GM23338 (cell line): ENCODE measurements at regions not wholly inside any gene's neighbourhood (a gene's known extent, or its start where the extent isn't known, plus 50 kb on each side); places are given as distances from the start of the nearest gene placed in this dataset.

Source experiments
- ATAC-seq: fragments of 200-7000 bp; cut with Tn5 transposase; 3 replicates; pipeline ENCODE4 v1.9.1; 2020
- DNase-seq: peaks from one replicate; pipeline ENCODE4 v3.0.0-alpha.2; 2015; ENCODE audit warnings: low spot score
- H2AFZ ChIP-seq: fragments of 200-600 bp; sonication (generic); 2 replicates; pipeline ENCODE4 v1.8.0; 2016; ENCODE audit warnings: antibody characterized with exemption, mild to moderate bottlenecking, moderate library complexity
- H3F3A ChIP-seq: fragments of 200-600 bp; sonication (generic); replicated peaks from 2 replicates; pipeline ENCODE4 v1.8.0; 2017; ENCODE audit warnings: antibody characterized with exemption, mixed run types, low read depth
- H3K27ac ChIP-seq: fragments of 200-600 bp; sonication (generic); 2 replicates; pipeline ENCODE4 v1.6.1; 2016; ENCODE audit warnings: low read depth
- H3K27me3 ChIP-seq: fragments of 200-600 bp; sonication (generic); 2 replicates; pipeline ENCODE4 v1.8.0; 2016; ENCODE audit warnings: mild to moderate bottlenecking, mixed run types, moderate library complexity; ENCODE audit not compliant: insufficient read depth
- H3K36me3 ChIP-seq: fragments of 200-600 bp; sonication (generic); 2 replicates; pipeline ENCODE4 v1.8.0; 2016; ENCODE audit warnings: mild to moderate bottlenecking; ENCODE audit not compliant: insufficient read depth
- H3K4me1 ChIP-seq: fragments of 200-600 bp; sonication (generic); 2 replicates; pipeline ENCODE4 v1.8.0; 2016; ENCODE audit warnings: mild to moderate bottlenecking, moderate library complexity; ENCODE audit not compliant: insufficient read depth
- H3K4me2 ChIP-seq: fragments of 200-600 bp; sonication (generic); 2 replicates; pipeline ENCODE4 v1.7.1; 2017; ENCODE audit warnings: mixed run types
- H3K4me3 ChIP-seq: fragments of 200-600 bp; sonication (generic); 2 replicates; pipeline ENCODE4 v1.6.1; 2016; ENCODE audit warnings: mixed run types
- H3K79me2 ChIP-seq: fragments of 200-600 bp; sonication (generic); replicated peaks from 2 replicates; pipeline ENCODE4 v1.8.0; 2017; ENCODE audit warnings: mild to moderate bottlenecking; ENCODE audit not compliant: insufficient read depth
- H3K9me2 ChIP-seq: fragments of 200-600 bp; sonication (generic); 2 replicates; pipeline ENCODE4 v1.8.0; 2017; ENCODE audit not compliant: insufficient read depth
- H4K20me1 ChIP-seq: fragments of 200-600 bp; sonication (generic); replicated peaks from 2 replicates; pipeline ENCODE4 v1.8.0; 2017; ENCODE audit warnings: mild to moderate bottlenecking; ENCODE audit not compliant: insufficient read depth
- H3K27ac Mint-ChIP-seq: 2 replicates; pipeline ENCODE4 v1.8.0; 2020; ENCODE audit warnings: inconsistent platforms, mild to moderate bottlenecking, moderate library complexity, mixed read lengths
- H3K27me3 Mint-ChIP-seq: 3 replicates; pipeline ENCODE4 v1.8.0; 2022; ENCODE audit warnings: low read depth, mild to moderate bottlenecking, moderate library complexity, mixed read lengths, inconsistent platforms; ENCODE audit not compliant: insufficient read depth, poor library complexity
- H3K36me3 Mint-ChIP-seq: 3 replicates; pipeline ENCODE4 v1.8.0; 2021; ENCODE audit warnings: low read depth, mild to moderate bottlenecking, inconsistent platforms, moderate library complexity, mixed read lengths
- H3K4me1 Mint-ChIP-seq: 3 replicates; pipeline ENCODE4 v1.8.0; 2020; ENCODE audit warnings: mild to moderate bottlenecking, inconsistent platforms, mixed read lengths
- H3K4me3 Mint-ChIP-seq: 3 replicates; pipeline ENCODE4 v1.8.0; 2021; ENCODE audit warnings: moderate library complexity, mild to moderate bottlenecking, inconsistent platforms, mixed read lengths
- H3K9me3 Mint-ChIP-seq: 3 replicates; pipeline ENCODE4 v1.8.0; 2020; ENCODE audit warnings: moderate library complexity, mild to moderate bottlenecking, inconsistent platforms, mixed read lengths
- CREB1 ChIP-seq: fragments of 250-450 bp; sonication (Bioruptor Pico); IDR thresholded peaks from 2 replicates; pipeline ENCODE4 v1.5.0; 2020; ENCODE audit warnings: low read depth, mild to moderate bottlenecking, moderate library complexity
- ETS1 ChIP-seq: IDR thresholded peaks from 2 replicates; pipeline ENCODE4 v1.6.1; 2016; ENCODE audit warnings: antibody characterized with exemption
- EZH2phosphoT487 ChIP-seq: fragments of 200-600 bp; sonication (generic); IDR thresholded peaks from one replicate; pipeline ENCODE4 v1.8.1; 2018; ENCODE audit warnings: antibody characterized with exemption; ENCODE audit not compliant: unreplicated experiment
- JUNB ChIP-seq: IDR thresholded peaks from one replicate; pipeline ENCODE4 v1.6.1; 2016; ENCODE audit warnings: antibody characterized with exemption; ENCODE audit not compliant: unreplicated experiment
- NANOG ChIP-seq: IDR thresholded peaks from 2 replicates; pipeline ENCODE4 v1.6.1; 2016; ENCODE audit warnings: antibody characterized with exemption, borderline replicate concordance
- POLR2AphosphoS5 ChIP-seq: IDR thresholded peaks from 2 replicates; pipeline ENCODE4 v1.6.1; 2016; ENCODE audit warnings: antibody characterized with exemption, low read depth
- REST ChIP-seq: IDR thresholded peaks from one replicate; pipeline ENCODE4 v1.6.1; 2018; ENCODE audit warnings: antibody characterized with exemption; ENCODE audit not compliant: unreplicated experiment
- STAT1 ChIP-seq: IDR thresholded peaks from one replicate; pipeline ENCODE4 v1.6.1; 2016; ENCODE audit warnings: antibody characterized with exemption; ENCODE audit not compliant: unreplicated experiment
- ZNF114 ChIP-seq: fragments of 250-450 bp; sonication (Bioruptor Pico); IDR thresholded peaks from 2 replicates; pipeline ENCODE4 v1.5.0; 2020; ENCODE audit warnings: mild to moderate bottlenecking, moderate library complexity
- ZNF462 ChIP-seq: fragments of 250-450 bp; sonication (Bioruptor Pico); IDR thresholded peaks from 2 replicates; pipeline ENCODE4 v1.5.0; 2020; ENCODE audit warnings: mild to moderate bottlenecking, moderate library complexity
- TF ChIP-seq, protein P1 (sequence below), 2 experiments: fragments of 200-600 bp in 1 of 2; sonication (generic) in 1 of 2; conservative IDR thresholded peaks; 2 replicates each; pipeline versions ENCODE4 v1.5.1 to v1.6.1; 2016 to 2017; ENCODE audit warnings: antibody characterized with exemption in 2 of 2, low read depth in 2 of 2, mild to moderate bottlenecking in 2 of 2, moderate library complexity in 1 of 2

DNA sequence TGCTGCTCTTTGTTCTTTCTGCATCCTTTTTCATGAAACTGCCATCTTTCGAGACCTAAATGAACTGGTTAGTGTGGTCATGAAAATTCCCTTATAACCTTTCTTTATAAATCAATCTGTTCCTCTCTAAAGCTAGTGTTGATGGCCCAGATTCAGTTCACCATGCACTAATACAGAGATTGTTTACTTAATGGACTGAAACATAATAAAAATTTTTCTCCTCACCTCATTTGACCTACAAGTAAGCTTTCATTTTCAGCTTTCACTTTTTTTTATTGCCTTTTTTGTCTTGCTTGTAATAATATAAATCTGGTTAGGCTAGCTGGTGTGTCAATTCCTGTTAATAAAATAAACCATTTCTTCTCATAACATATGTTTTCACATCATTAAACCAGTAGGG, 183.8 kb downstream of the CCDC59 start (continued):
- TF ChIP-seq ETS1 (no peak), CREB1 (CRISPR knock-in tag) (no peak), EZH2phosphoT487 (no peak), STAT1 (no peak)

DNA sequence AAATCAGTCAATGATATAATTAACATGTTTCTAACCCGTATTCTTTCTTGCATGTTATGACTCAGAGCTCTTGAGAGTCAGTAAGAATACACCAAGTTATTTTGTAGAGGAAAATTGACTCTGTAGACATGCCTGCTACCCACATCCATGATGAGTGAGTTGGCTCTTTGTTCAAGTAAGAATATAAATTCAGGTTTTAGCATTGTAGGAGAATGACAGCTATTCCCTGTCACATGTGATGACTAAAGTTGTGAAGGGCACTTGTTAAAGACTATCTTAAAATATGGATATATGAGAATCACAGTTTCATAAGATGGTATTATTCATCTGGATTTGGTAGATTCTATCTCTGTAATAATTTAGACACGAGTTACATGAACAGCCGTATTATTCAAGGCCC, 209.1 kb downstream of the CCDC59 start:
- no peak overlapping the region for H2AFZ ChIP-seq
- no peaks in the 10 kb centered on the region for H3K36me3 ChIP-seq
- H3K4me3 ChIP-seq = no peak overlapping the region
- no peaks in the 10 kb centered on the region for H3K27me3 Mint-ChIP-seq
- peaks cover 17% of the 10 kb centered on the region; the same call in 2 of the 3 replicates for H3K9me3 Mint-ChIP-seq
- no peak overlapping the region for H3K27ac ChIP-seq
- H3K4me3 Mint-ChIP-seq = no peak overlapping the region
- no peaks in the 10 kb centered on the region for H3F3A ChIP-seq
- no peak for ATAC-seq
- H3K27me3 ChIP-seq = no peaks in the 10 kb centered on the region
- H3K36me3 Mint-ChIP-seq = peaks cover 22% of the 10 kb centered on the region
- peaks cover 6% of the 10 kb centered on the region; the same call in 1 of the 2 replicates for H3K4me1 ChIP-seq
- H3K4me2 ChIP-seq = no peak overlapping the region
- no peaks in the 10 kb centered on the region for H4K20me1 ChIP-seq
- peaks cover 9% of the 10 kb centered on the region for H3K4me1 Mint-ChIP-seq
- 0 out of 2 replicates have a peak, but pooled peaks cover 3% of the 10 kb centered on the region for H3K9me2 ChIP-seq
- H3K27ac Mint-ChIP-seq = no peak overlapping the region
- no peaks in the 10 kb centered on the region for H3K79me2 ChIP-seq
- no peak for DNase-seq
- TF ChIP-seq ZNF462 (CRISPR knock-in tag) (no peak), NANOG (no peak), JUNB (no peak), REST (no peak), ETS1 (no peak), CREB1 (CRISPR knock-in tag) (no peak), EZH2phosphoT487 (no peak), STAT1 (no peak), POLR2AphosphoS5 (no peak), ZNF114 (CRISPR knock-in tag) (no peak)
- TF ChIP-seq, protein P1, sequence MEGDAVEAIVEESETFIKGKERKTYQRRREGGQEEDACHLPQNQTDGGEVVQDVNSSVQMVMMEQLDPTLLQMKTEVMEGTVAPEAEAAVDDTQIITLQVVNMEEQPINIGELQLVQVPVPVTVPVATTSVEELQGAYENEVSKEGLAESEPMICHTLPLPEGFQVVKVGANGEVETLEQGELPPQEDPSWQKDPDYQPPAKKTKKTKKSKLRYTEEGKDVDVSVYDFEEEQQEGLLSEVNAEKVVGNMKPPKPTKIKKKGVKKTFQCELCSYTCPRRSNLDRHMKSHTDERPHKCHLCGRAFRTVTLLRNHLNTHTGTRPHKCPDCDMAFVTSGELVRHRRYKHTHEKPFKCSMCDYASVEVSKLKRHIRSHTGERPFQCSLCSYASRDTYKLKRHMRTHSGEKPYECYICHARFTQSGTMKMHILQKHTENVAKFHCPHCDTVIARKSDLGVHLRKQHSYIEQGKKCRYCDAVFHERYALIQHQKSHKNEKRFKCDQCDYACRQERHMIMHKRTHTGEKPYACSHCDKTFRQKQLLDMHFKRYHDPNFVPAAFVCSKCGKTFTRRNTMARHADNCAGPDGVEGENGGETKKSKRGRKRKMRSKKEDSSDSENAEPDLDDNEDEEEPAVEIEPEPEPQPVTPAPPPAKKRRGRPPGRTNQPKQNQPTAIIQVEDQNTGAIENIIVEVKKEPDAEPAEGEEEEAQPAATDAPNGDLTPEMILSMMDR (conservative IDR thresholded peaks at IDR 0.05; ENCODE audit: low read depth in 2 of 2) = no peak
